ENCODE measurements at regions not wholly inside any gene's neighbourhood (a gene's known extent, or its start where the extent isn't known, plus 50 kb on each side); places are given as distances from the start of the nearest gene placed in this dataset.

GRCh38 chr5:124352312-124352711 lies 394.1 kb downstream of the ZNF608 start:
- DNase-seq = no peak

- DNase-seq = no peak
Measured at GRCh38 chr5:124349931-124350330, 396.5 kb downstream of the ZNF608 start.

- DNase-seq = no peak
Measured at GRCh38 chr5:124343451-124343867, 403.0 kb downstream of the ZNF608 start.

DNA sequence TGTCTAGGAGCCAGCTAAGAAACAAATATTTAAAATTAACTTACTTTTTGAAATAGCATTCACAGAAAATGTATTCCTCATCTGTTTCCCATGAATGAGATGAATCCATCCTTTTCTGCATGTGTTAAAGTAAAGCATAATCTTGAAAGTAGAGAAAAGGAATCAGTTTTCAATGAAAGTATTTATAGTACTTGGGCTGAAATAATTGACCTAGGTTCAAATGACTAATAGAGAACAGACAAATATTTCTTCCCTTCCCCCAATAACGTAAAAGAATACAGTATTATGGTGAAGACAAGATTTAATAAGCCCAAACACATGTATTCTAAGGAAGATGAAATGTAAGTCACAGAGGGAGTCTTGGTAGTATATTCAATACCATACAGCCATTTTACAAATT lies 403.5 kb downstream of the ZNF608 start:
- no peak for DNase-seq

DNA sequence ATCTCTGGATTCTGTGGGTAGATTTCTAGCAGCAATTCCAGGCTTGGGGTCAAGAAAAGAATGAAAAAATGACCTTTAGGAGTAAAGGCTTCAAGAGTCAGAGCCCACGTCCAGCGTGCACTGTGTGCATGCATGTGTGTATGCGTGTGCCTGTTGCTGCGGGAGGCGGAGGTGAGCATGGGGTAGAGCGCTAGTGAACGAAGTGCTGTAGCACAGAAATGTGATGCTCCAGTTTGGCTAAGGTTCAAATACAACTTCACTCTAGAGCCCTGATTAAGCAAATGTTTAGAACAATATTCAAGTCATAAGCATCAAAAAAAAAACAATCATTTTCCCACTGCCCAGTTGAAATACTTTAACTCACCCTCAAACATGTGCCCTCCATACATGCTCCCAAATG lies 403.9 kb downstream of the ZNF608 start:
- DNase-seq = no peak

DNA sequence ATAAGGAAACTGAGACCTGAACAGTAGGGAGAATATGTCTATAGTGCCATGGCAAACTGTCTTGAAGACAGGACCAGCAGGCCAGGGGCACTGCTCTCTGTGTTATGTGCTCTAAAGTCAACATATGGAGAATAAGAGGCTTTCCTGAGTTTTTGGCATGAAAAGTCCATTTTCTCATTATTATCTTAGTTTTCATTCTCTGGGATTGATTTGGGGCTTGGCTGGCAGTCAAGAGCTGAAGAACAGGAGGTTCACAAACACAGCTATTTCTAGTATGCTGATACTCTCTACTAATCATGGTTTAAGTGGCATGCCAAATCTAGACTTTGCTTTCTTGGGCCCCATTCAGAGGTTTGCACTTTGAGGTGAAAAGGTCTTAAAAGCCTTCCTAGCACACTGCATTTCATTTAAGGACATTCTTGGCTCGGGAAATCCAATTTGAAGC lies 404.4 kb downstream of the ZNF608 start:
- DNase-seq = no peak

DNA sequence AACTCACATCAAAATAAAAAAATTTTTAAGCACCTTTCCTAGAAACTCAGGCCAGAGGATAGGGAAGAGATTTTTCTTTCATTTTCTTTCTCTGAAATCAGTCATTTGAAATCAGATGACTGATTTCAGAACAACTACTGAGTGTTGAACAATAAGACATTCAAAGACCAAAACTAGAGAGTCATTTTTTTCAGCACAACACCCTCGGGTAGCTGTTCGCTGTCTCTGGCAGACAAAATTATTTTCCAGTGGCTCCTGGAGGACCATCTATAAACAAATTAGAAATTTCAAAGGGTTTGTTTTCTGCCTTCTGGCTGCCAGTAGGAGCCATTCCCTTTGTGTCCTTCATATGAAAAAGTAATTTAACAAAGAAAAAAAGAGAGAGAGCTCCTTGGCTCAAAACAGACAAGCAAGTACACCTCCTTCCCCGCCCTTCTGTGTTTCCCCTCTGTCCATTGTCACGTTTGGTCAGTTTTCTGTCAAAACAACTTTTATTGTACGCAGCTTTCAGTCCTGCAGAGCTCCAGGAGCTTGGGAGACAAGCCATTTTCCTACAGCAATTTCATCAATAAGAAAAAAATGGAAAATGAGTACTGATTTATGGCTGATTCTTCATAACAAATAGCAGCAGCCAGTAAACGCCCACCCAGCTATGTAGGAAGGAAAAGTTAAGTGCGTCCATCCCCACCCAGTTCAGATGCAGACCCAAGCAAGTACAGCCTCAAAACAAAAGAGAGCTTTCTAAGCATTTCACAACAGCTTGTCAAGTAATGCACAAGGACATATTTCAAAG lies 405.2 kb downstream of the ZNF608 start:
- DNase-seq = no peak

DNA sequence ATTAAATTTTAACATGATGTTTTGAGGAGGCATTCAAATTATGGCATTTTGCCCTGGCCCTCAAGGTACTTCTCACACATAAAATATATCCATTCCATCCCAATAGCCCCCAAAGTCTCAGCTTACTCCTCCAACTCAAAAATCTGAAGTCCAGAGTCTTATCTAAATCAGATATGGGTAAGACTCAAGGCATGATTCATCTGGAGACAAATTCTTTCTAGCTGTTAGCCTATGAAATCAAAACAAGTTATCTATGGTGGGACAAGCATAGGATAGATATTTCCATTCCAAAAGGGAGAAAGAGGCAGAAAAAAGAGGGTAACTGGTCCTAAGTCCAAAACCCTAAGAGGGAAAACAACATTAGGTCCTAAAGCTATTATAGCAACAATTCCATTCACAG lies 408.4 kb downstream of the ZNF608 start:
- no peak for DNase-seq

DNA sequence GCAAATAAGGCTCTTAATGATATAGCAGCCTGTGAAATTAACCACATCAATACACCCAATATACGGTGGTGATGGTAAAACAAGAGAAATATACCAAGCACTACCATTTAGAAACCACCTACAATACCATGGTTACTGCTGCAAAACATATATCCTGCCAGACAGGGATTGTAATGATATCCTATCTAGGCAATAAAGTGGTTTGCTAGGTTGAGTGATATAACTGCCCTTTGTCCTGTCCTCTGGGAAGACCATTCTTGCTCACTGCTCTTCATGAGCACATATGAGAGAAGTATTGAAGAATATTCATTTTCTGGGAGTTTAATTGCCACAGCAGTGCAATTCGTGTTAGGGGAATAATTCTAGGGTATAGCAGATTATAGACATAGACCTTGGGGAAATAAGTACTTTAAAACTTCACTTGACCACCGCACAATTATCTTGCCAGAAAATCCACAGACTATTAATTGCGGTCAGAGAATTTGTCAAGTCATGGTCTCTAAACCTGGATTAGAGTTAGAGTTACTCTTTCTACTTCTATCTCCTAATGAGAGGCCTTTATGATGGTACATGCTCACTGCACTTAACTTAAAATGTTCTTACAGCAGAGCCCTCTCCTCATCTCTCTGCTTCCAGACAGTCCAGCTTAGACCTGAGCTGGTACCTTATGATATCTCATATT lies 413.0 kb downstream of the ZNF608 start:
- DNase-seq = no peak

DNA sequence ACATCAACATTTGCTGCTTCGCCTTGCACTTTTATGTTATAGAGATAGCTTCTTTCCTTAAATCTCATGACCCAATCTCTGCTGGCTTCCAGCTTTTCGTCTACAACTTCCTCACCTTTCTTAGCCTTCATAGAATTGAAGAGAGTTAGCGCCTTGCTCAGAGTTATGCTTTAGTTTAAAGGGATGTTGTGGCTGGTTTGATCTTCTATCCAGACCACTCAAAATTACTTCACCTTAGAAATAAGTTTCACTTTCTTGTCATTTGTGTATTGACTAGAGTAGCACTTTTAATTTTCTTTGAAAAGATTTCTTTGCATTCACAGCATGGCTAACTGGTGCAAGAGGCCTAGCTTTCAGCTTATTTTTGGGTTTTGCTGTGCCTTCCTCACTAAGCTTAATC lies 414.2 kb downstream of the ZNF608 start:
- DNase-seq = no peak

DNA sequence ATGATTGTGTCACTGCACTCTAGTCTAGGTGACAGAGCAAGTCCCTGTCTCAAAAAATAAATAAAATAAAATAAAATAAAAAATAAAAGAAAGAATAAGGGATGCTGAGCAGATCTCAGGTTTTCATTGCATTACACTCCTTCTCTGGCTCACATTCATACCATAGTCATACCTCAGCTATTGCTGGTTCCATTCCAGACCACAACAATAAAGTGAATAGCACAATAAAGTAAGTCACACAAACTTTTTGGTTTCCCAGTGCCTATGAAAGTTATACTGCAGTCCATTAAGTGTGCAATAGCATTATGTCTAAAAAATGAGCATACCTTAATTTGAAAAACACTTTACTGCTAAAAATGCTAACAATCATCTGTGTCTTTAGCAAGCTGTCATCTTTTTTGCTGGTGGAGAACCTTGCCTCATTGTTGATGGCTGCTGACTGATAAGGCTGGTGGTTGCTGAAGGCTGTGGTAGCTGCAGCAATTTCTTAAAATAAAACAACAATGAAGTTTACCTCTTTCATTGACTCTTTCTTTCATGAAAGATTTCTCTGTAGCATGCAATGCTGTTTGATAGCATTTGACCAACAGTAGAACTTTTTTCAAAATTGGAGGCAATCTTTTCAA lies 415.7 kb downstream of the ZNF608 start:
- DNase-seq = no peak

GRCh38 chr5:124328201-124328600 lies 418.2 kb downstream of the ZNF608 start:
- no peak for DNase-seq

GRCh38 chr5:124318661-124319060 lies 427.8 kb downstream of the ZNF608 start:
- no peak for DNase-seq

GRCh38 chr5:124317451-124317850 lies 429.0 kb downstream of the ZNF608 start:
- no peak for DNase-seq

DNA sequence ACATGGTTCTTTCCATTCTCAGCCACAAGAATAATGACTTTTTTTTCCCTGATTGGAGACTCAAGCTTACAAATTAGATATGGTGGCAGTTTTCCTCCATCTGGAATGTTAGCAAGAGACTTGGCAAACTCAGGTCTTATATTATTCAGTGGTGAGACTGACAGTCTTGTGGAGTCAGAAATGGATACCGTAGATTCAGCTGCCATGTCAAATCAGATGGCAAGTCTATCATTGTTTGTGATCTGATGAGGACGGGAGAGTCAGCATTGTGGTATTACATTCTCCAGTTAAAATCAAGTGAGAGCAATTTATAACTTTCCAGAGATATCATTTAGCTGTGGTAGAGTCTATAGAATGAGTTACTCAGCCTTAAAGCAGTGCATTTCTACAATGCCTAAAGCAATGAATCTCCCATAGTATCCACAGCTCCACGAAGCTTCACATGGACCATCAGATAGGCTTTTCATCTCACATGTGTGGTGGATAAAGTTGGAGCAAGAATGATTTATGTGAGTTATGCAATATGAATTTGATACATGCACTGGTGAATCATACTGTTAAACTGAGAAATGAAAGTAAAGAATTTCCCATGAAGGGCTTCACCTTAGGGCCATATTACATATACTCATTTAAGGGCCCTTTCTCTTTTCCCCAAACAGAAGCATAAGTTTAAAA lies 430.6 kb downstream of the ZNF608 start:
- DNase-seq = no peak

DNA sequence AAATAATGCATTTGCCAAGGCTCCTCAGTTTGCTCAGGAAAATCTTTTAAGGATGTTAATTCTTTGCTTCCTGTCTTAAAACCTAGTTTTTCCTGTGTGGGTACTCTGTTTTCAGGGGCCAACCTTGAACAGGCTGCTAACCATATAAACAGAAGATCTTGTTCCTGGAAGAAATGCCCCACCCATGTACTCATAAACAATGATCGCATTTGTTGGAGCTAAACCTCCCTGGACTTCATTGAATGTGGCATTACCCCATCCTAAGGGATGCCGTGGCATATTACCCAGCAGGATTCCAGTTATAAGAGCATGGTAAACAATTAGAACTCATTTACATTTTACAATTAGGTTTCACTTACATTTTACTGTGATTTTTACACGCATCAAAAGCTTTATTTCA lies 436.0 kb downstream of the ZNF608 start:
- DNase-seq = no peak

DNA sequence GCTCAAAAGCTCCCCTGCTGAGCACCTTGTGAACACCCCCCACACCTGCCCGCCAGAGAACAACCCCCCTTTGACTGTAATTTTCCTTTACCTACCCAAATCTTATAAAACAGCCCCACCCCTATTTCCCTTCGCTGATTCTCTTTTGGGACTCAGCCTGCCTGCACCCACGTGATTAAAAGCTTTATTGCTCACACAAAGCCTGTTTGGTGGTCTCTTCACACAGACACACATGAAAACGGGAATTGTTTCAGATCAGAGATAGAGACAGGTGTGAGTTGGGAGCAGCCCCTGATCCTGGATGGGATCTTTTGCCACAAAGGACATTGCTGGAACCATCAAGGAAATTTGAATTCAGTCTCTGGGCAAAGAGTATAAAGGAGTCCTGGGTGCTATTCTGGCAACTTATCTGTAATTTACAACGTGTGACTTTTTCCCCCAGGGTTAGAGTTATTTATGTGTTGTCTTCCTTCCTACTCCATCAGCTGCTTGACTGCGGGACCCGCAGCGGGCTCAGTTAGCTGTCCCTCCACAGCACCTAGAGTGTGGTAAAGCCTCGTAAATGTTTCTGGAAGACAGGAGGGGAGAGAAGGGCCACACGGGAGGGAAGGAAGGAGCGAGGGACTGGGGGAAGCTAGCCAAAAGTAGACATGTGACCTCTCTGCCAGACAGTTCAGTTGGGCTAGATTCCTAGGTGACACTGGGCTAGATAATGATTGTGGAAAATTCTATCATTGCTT lies 437.0 kb downstream of the ZNF608 start:
- DNase-seq = no peak

GRCh38 chr5:124303366-124303765 lies 443.1 kb downstream of the ZNF608 start:
- no peak for DNase-seq

DNA sequence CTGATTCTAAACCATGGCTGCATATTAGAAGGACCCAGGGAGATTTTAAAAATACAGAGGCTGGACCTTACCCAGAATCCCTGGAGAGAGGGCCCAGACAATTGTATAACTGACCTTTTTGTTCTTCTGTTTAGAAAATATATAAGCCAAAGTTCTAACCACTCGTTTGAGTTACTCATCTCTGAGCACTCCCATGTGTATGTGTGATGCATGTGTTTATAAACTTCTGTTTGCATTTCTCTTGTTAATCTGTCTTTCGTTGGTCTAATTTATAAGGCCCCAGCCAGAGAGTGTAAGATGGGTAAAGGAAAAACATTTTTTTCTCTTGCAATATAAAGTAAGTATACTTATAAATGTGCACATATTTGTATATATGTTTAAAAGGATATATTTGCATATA lies 443.9 kb downstream of the ZNF608 start:
- DNase-seq = no peak

DNA sequence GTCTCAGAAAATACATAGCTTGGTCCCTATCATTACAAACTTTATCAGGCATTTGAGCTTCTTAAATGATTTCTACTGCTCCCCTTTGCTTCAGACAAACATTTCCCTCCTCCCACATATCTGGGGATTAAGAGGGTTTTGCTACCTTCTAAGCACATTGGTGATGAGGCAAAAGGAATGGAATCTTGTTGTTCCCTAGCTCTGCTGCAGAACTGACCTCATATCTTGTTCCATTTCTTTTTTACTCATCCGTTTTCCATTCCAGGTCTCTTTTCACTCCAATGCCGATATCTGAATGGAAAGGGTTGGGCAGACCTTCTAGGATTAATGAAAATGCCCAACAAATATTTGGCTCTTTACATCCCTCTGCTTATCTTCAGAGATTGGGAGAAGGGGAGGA lies 444.6 kb downstream of the ZNF608 start:
- DNase-seq = no peak

DNA sequence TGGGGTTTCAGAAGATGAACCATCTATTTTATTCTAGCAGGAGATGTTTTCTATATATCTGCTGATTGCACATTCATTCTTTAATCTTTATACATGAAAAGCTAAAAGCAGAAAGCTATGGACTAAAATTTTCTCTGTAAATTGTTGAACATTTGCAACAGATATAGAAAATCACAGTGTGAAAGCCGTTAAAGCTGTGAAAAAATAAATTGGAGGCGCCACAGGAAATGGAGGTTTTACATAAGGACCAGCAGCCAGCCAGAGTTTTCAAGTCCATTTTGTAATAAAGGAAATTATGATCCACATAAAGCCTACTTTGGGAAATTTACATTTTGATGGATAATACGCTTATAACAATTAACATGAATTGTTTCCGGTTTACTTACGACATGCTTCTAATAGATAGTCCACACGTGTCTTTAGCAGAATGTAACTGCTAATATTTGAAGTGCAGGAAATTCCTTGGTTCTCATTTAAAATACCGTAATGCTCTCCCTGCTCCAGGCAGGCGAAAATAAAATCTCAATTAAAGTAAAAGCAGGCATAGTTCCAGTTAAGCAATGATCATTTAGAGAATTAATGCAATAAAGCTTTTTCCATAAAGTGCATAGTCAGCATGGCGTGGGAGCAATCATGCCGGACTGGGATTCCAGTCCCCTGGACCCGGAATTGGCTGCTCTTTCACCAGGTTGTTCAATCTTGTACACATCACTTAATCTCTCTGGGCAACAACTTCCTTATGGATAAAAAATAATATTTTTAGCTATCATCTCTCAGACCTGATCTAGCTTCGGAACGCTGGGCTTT lies 445.4 kb downstream of the ZNF608 start:
- DNase-seq = no peak

- DNase-seq = no peak
Measured at GRCh38 chr5:124297826-124298225, 448.6 kb downstream of the ZNF608 start.

All from activated CD4-positive, alpha-beta T cell treated with anti-CD3 and anti-CD28 coated beads, Interleukin-2, amount 50 U/mL, for 1 hour (primary cell).